Testis (tissue), 2 donors: ENCODE measurements at regions not wholly inside any gene's neighbourhood (a gene's known extent, or its start where the extent isn't known, plus 50 kb on each side); places are given as distances from the start of the nearest gene placed in this dataset.

ENCODE experiments used
- DNase-seq: peaks from one replicate; pipeline ENCODE4 v3.0.0-alpha.2; 2019
- H3K27ac ChIP-seq, 2 donors: fragments of 200-600 bp; sonication (generic); one replicate each; pipeline ENCODE4 v1.5.1; 2019
- H3K27me3 ChIP-seq: fragments of 200-600 bp; sonication (generic); one replicate; pipeline ENCODE4 v1.5.1; 2019
- H3K36me3 ChIP-seq: fragments of 200-600 bp; sonication (generic); one replicate; pipeline ENCODE4 v1.5.1; 2017; ENCODE audit warnings: low read depth; ENCODE audit errors: missing control alignments
- H3K4me1 ChIP-seq: fragments of 200-600 bp; sonication (generic); one replicate; pipeline ENCODE4 v1.5.1; 2019
- H3K4me3 ChIP-seq, 2 donors: fragments of 200-600 bp; sonication (generic); one replicate each; pipeline ENCODE4 v1.5.1; 2017 to 2019
- H3K9me3 ChIP-seq: fragments of 200-600 bp; sonication (generic); one replicate; pipeline ENCODE4 v1.5.1; 2017
- POLR2A ChIP-seq: fragments of 450-650 bp; IDR thresholded peaks from one replicate; pipeline ENCODE4 v1.6.1; 2017; ENCODE audit warnings: antibody characterized with exemption, mild to moderate bottlenecking, moderate library complexity
- WGBS, 2 donors: methylation state at CpG; one replicate each; pipeline ENCODE4 v1.1.5; 2018; 5-methylcytosine and 5-hydroxymethylcytosine counted together
- intact Hi-C: fragments of 100-400 bp; cut with DNase I; formaldehyde crosslinking; loops from one replicate; pipeline ENCODE4 v1.15.1; 2023; ENCODE audit warnings: low total_unique reads
- TF ChIP-seq, protein P1 (sequence below), 3 experiments: fragments of 450-650 bp in 2 of 3; fragments of 200-600 bp in 1 of 3; sonication (generic) in 1 of 3; IDR thresholded peaks; one replicate each; pipeline ENCODE4 v1.5.1; 2016 to 2019; ENCODE audit warnings: antibody characterized with exemption in 3 of 3, mild to moderate bottlenecking in 2 of 3, moderate library complexity in 1 of 3

DNA sequence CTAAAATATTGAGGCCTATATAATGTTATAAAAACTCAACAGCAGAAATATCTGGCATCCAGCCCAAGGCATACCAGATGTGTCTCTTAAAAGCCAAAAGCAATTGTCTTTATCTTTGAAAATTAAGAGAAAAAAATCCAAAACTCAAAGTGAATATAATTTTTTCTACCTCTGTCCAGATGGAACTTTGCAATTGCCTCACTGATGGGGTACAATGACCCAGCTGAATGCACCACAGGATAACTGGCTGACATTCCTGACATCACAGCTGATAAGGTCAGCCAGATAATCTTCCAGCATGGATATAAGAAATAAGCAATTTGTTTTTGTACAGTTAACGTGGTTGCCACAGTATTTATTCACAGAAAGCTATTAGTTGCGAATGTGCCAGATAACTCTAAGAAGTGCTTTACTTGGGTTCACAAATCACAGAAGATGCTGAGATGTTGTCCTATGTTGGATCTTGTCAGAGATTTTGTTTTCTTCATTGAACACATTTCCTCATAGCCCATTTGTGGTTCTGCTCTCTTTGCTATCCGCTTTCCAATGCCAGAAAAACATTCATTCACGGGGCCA, 566.9 kb upstream of the CCDC54 start:
- no peak overlapping the region for H3K27ac ChIP-seq
- no peaks in the 10 kb centered on the region for H3K27me3 ChIP-seq
- peaks cover 18% of the 10 kb centered on the region for H3K4me1 ChIP-seq
- no peak for DNase-seq
- intact Hi-C loops, result no loop called here
- no peaks in the 10 kb centered on the region for H3K36me3 ChIP-seq
- 69 to 71% methylated on average over 4 of the region's 4 CpGs for WGBS, 2 donors
- TF ChIP-seq POLR2A, result no peak
- TF ChIP-seq, protein P1, sequence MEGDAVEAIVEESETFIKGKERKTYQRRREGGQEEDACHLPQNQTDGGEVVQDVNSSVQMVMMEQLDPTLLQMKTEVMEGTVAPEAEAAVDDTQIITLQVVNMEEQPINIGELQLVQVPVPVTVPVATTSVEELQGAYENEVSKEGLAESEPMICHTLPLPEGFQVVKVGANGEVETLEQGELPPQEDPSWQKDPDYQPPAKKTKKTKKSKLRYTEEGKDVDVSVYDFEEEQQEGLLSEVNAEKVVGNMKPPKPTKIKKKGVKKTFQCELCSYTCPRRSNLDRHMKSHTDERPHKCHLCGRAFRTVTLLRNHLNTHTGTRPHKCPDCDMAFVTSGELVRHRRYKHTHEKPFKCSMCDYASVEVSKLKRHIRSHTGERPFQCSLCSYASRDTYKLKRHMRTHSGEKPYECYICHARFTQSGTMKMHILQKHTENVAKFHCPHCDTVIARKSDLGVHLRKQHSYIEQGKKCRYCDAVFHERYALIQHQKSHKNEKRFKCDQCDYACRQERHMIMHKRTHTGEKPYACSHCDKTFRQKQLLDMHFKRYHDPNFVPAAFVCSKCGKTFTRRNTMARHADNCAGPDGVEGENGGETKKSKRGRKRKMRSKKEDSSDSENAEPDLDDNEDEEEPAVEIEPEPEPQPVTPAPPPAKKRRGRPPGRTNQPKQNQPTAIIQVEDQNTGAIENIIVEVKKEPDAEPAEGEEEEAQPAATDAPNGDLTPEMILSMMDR (IDR thresholded peaks at IDR 0.05), result no peak
- H3K9me3 ChIP-seq, result no peaks in the 10 kb centered on the region
- no peak overlapping the region for H3K4me3 ChIP-seq

DNA sequence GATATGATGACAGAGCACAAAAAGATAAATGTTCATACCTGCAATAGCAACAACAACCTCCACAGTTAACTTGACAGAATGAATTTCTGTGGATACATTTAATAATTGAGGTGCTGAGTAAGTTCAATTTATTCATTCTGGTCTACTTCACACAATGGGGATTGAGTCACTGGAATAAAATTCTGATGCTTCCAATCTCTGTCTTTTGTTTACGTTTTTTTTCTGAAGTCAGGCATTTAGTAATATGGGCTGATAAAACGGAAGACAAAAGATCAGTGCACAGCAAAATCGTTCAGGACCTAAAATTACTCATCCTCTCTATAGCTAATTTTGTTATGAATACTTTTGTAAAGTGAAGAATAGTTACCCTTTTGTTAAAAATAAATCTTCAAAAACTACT, 565.9 kb upstream of the CCDC54 start:
- no peaks in the 10 kb centered on the region for H3K9me3 ChIP-seq
- no peaks in the 10 kb centered on the region for H3K27me3 ChIP-seq
- DNase-seq, result no peak
- H3K27ac ChIP-seq, result no peak overlapping the region
- WGBS, 2 donors, result 70 to 76% methylated on average over 3 of the region's 3 CpGs
- no peaks in the 10 kb centered on the region for H3K36me3 ChIP-seq
- peaks cover 18% of the 10 kb centered on the region for H3K4me1 ChIP-seq
- H3K4me3 ChIP-seq, result no peak overlapping the region
- intact Hi-C loops, result no loop called here
- no peak for TF ChIP-seq POLR2A
- TF ChIP-seq, protein P1 (IDR thresholded peaks at IDR 0.05), result no peak

DNA sequence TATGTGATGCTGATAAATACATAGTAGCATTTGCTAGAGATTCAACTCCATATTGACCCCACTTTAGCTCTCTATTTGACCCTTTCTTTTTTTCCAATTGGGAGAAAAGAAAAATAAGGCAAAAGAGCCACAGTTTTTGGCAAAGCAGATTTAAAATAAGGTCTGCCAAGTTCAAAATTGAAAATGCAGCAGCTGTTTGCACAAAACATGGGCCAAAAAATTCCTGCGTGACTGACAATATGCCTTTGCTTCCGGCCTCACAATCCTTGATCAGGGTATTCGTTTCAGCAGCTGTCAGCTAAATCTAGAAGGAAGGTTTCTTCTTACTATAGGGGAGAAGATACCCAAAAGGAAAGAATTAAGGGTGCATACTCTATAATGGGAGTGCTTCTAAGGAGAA, 563.5 kb upstream of the CCDC54 start:
- WGBS, 2 donors, result 50 to 68% methylated on average over 3 of the region's 3 CpGs
- no peaks in the 10 kb centered on the region for H3K36me3 ChIP-seq
- TF ChIP-seq, protein P1 (IDR thresholded peaks at IDR 0.05), result no peak
- TF ChIP-seq POLR2A, result no peak
- intact Hi-C loops, result no loop called here
- no peaks in the 10 kb centered on the region for H3K27me3 ChIP-seq
- DNase-seq, result no peak
- no peak overlapping the region for H3K4me3 ChIP-seq
- peaks cover 18% of the 10 kb centered on the region for H3K4me1 ChIP-seq
- no peaks in the 10 kb centered on the region for H3K9me3 ChIP-seq
- no peak overlapping the region for H3K27ac ChIP-seq

DNA sequence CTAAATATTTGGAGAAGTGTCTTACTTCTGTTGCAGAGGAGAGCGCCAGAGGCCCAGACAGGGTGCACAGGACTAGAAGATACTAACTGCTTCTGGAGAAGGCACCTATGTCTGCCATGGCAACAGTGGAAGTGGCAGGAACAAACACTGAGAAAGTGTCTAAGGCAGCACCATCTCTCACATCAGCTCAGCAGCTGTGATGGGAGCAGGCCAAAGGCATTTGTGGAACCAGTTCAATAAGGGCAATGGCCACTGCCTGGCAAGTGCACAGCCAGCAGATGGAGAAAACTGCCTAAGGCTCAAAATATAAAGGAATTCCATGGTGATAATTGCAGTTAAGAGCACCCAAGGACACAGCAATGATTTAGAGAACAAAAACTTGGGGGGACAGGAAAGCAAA, 563.0 kb upstream of the CCDC54 start:
- Histone ChIP-seq H3K27ac (no peak overlapping the region), H3K27me3 (no peaks in the 10 kb centered on the region), H3K4me1 (peaks cover 18% of the 10 kb centered on the region), H3K4me3 (no peak overlapping the region), H3K36me3 (no peaks in the 10 kb centered on the region), H3K9me3 (no peaks in the 10 kb centered on the region)
- intact Hi-C loops, result no loop called here
- 80 to 87% methylated on average over 1 of the region's 1 CpG for WGBS, 2 donors
- TF ChIP-seq, protein P1 (IDR thresholded peaks at IDR 0.05), result no peak
- no peak for TF ChIP-seq POLR2A
- DNase-seq, result no peak

DNA sequence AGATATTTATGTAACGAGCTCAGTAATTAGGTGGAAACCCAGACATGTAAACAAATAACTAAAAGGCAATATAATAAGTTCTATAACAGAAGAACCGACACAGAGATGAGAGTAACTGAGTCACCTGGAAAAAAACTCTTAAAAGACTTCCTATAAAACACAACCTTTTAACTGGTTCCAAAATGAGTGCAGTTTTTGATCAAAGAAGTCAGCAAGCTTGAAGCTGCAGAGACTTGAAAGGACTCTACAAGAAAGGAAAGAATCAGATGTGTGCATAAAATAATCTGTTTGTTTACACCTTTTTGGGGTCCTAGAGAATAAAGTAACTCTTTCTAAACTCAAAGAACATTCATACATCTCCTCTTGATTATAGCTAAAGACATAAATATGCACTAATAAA, 560.4 kb upstream of the CCDC54 start:
- H3K27ac ChIP-seq, result no peak overlapping the region
- no peak for TF ChIP-seq POLR2A
- TF ChIP-seq, protein P1 (IDR thresholded peaks at IDR 0.05), result no peak
- no peak overlapping the region for H3K4me3 ChIP-seq
- H3K27me3 ChIP-seq, result no peaks in the 10 kb centered on the region
- 73 to 76% methylated on average over 2 of the region's 2 CpGs for WGBS, 2 donors
- no peaks in the 10 kb centered on the region for H3K36me3 ChIP-seq
- no peaks in the 10 kb centered on the region for H3K9me3 ChIP-seq
- DNase-seq, result no peak
- intact Hi-C loops, result no loop called here
- peaks cover 8% of the 10 kb centered on the region for H3K4me1 ChIP-seq
